T-cell (primary cell): ENCODE measurements at regions not wholly inside any gene's neighbourhood (a gene's known extent, or its start where the extent isn't known, plus 50 kb on each side); places are given as distances from the start of the nearest gene placed in this dataset.
"Not testable (repeated sequence)": the region's sequence is repeated elsewhere in the genome, so short reads cannot be mapped to it uniquely, and the experiment has no call there.

ENCODE experiments used
- ATAC-seq, 4 experiments: fragments of 200-7000 bp in 3 of 4; fragments of 150-1000 bp in 1 of 4; cut with Tn5 transposase; replicated peaks in 1 of 4; 1 replicate in 3 of 4; 2 replicates in 1 of 4; pipeline ENCODE4 v1.10.0; 2021; ENCODE audit warnings: moderate library complexity in 3 of 4, mild to moderate bottlenecking in 2 of 4, moderate number of reproducible peaks in 1 of 4
- CTCF ChIA-PET, 2 donors: fragments of 300-600 bp; sonication (Branson Sonifier 250); formaldehyde crosslinking; loops; one replicate each; lab custom pipeline; 2022; ENCODE audit warnings: antibody characterized with exemption in 2 of 2; lab: Charles Lee
- POLR2A ChIA-PET, 2 donors: fragments of 300-600 bp; sonication (Branson Sonifier 250); formaldehyde crosslinking; loops; one replicate each; lab custom pipeline; 2022; ENCODE audit warnings: antibody characterized with exemption in 2 of 2; lab: Charles Lee
- DNase-seq, 35 experiments: peaks; one replicate each; pipeline versions ENCODE4 v3.0.0 to v3.0.0-alpha.2; 2013 to 2023
- H3K27ac ChIP-seq: one replicate; pipeline ENCODE4 v1.5.1; 2013; ENCODE audit warnings: low read length
- H3K27me3 ChIP-seq, 2 experiments: replicated peaks in 1 of 2; 1 replicate in 1 of 2; 2 replicates in 1 of 2; pipeline versions ENCODE4 v1.6.1 to v1.7.0; 2013; ENCODE audit warnings: low read length in 1 of 2, mixed read lengths in 1 of 2; ENCODE audit not compliant: control insufficient read depth in 2 of 2, insufficient read depth in 2 of 2; ENCODE audit errors: extremely low read depth in 1 of 2
- H3K36me3 ChIP-seq, 2 donors: 1 replicate in 1 of 2; 2 replicates in 1 of 2; pipeline versions ENCODE4 v1.6.1 to v1.7.0; 2013; ENCODE audit warnings: low read length in 1 of 2; ENCODE audit not compliant: control insufficient read depth in 2 of 2, insufficient read depth in 1 of 2; ENCODE audit errors: extremely low read depth in 1 of 2
- H3K4me1 ChIP-seq, 2 experiments: 1 replicate in 1 of 2; 2 replicates in 1 of 2; pipeline versions ENCODE4 v1.6.1 to v1.7.0; 2013; ENCODE audit warnings: low read length in 2 of 2, mixed read lengths in 1 of 2; ENCODE audit not compliant: insufficient read depth in 2 of 2, control insufficient read depth in 1 of 2; ENCODE audit errors: extremely low read depth in 1 of 2
- H3K4me3 ChIP-seq, 2 donors: 1 replicate in 1 of 2; 2 replicates in 1 of 2; pipeline versions ENCODE4 v1.5.1 to v1.7.0; 2013; ENCODE audit warnings: mild to moderate bottlenecking in 2 of 2, low read length in 1 of 2, moderate library complexity in 1 of 2; ENCODE audit not compliant: control insufficient read depth in 1 of 2; ENCODE audit errors: extremely low read depth in 1 of 2
- H3K9me3 ChIP-seq: 2 replicates; pipeline ENCODE4 v1.7.0; 2013
- H3K27ac Mint-ChIP-seq, 2 donors: one replicate each; pipeline ENCODE4 v1.8.0; 2020 to 2021; ENCODE audit warnings: mild to moderate bottlenecking in 2 of 2, mixed read lengths in 2 of 2
- H3K27me3 Mint-ChIP-seq, 2 donors: one replicate each; pipeline ENCODE4 v1.8.0; 2021 to 2022; ENCODE audit warnings: mixed read lengths in 2 of 2
- H3K36me3 Mint-ChIP-seq: one replicate; pipeline ENCODE4 v1.8.0; 2021; ENCODE audit warnings: mixed read lengths
- H3K4me1 Mint-ChIP-seq, 3 donors: one replicate each; pipeline ENCODE4 v1.8.0; 2020 to 2022; ENCODE audit warnings: mixed read lengths in 3 of 3, mild to moderate bottlenecking in 1 of 3
- H3K4me3 Mint-ChIP-seq, 3 donors: one replicate each; pipeline ENCODE4 v1.8.0; 2020 to 2022; ENCODE audit warnings: mild to moderate bottlenecking in 3 of 3, mixed read lengths in 3 of 3, moderate library complexity in 3 of 3
- H3K9me3 Mint-ChIP-seq, 3 donors: one replicate each; pipeline ENCODE4 v1.8.0; 2020 to 2022; ENCODE audit warnings: mixed read lengths in 3 of 3
- WGBS: methylation state at CpG from one replicate; pipeline ENCODE4 v1.1.5; 2013; ENCODE audit warnings: missing lambda C conversion rate; ENCODE audit not compliant: insufficient coverage; 5-methylcytosine and 5-hydroxymethylcytosine counted together

- Histone ChIP-seq H3K27ac (no peak overlapping the region), H3K9me3 (no peaks in the 10 kb centered on the region), H3K36me3 (no peaks in the 10 kb centered on the region), H3K27me3 (no peaks in the 10 kb centered on the region), H3K4me1 (no peaks in the 10 kb centered on the region), H3K4me3 (no peak overlapping the region)
- no peak for DNase-seq
- no peaks in the 10 kb centered on the region for H3K36me3 Mint-ChIP-seq
- ATAC-seq: no peak
- peaks cover 7 to 33% of the 10 kb centered on the region in 2 donors for H3K27me3 Mint-ChIP-seq
- no peak overlapping the region for H3K27ac Mint-ChIP-seq
- 86% methylated on average over 2 of the region's 3 CpGs for WGBS
- no peaks in the 10 kb centered on the region for H3K4me1 Mint-ChIP-seq
- peaks cover 0 to 7% (median 0%) of the 10 kb centered on the region in 3 donors for H3K9me3 Mint-ChIP-seq
- ChIA-PET POLR2A (no interaction called here), CTCF (no interaction called here)
- no peak overlapping the region for H3K4me3 Mint-ChIP-seq
Measured at GRCh38 chr2:118417406-118418120, 329.3 kb downstream of the INSIG2 start.

GRCh38 chr2:118415186-118415585, 326.9 kb downstream of the INSIG2 start:
- POLR2A ChIA-PET, H3K4me1 ChIP-seq, H3K4me3 ChIP-seq, H3K27me3 ChIP-seq, H3K36me3 Mint-ChIP-seq, H3K36me3 ChIP-seq, H3K4me1 Mint-ChIP-seq, ATAC-seq, H3K9me3 Mint-ChIP-seq, H3K27ac ChIP-seq, DNase-seq, CTCF ChIA-PET, H3K27ac Mint-ChIP-seq, H3K4me3 Mint-ChIP-seq, H3K9me3 ChIP-seq: not testable (repeated sequence)
- no CpG with 5 or more reads among the region's 1 CpG for WGBS
- peaks cover 14 to 30% of the 10 kb centered on the region in 2 donors for H3K27me3 Mint-ChIP-seq

- H3K4me1 ChIP-seq: no peaks in the 10 kb centered on the region
- Mint-ChIP-seq H3K4me1 (no peaks in the 10 kb centered on the region), H3K27me3 (peaks cover 19 to 31% of the 10 kb centered on the region in 2 donors), H3K4me3 (no peak overlapping the region), H3K27ac (no peak overlapping the region), H3K9me3 (peaks cover 0 to 13% (median 4%) of the 10 kb centered on the region in 3 donors), H3K36me3 (no peaks in the 10 kb centered on the region)
- ATAC-seq: no peak
- H3K4me3 ChIP-seq: no peak overlapping the region
- no peak for DNase-seq
- no peak overlapping the region for H3K27ac ChIP-seq
- WGBS: 39% methylated on average over 2 of the region's 5 CpGs
- ChIA-PET CTCF (no interaction called here), POLR2A (no interaction called here)
- no peaks in the 10 kb centered on the region for H3K36me3 ChIP-seq
- peaks cover 2 to 3% of the 10 kb centered on the region in 2 experiments for H3K27me3 ChIP-seq
- H3K9me3 ChIP-seq: no peaks in the 10 kb centered on the region
Measured at GRCh38 chr2:118403658-118404451, 315.6 kb downstream of the INSIG2 start.

- Histone ChIP-seq H3K27me3 (peaks cover 0 to 2% of the 10 kb centered on the region in 2 experiments), H3K27ac (no peak overlapping the region), H3K4me1 (no peaks in the 10 kb centered on the region), H3K36me3 (no peaks in the 10 kb centered on the region), H3K9me3 (no peaks in the 10 kb centered on the region), H3K4me3 (no peak overlapping the region)
- H3K9me3 Mint-ChIP-seq: no peaks in the 10 kb centered on the region
- H3K27me3 Mint-ChIP-seq: peaks cover 0 to 17% of the 10 kb centered on the region in 2 donors
- WGBS: 50% methylated on average over 1 of the region's 2 CpGs
- no peaks in the 10 kb centered on the region for H3K4me1 Mint-ChIP-seq
- POLR2A ChIA-PET: interaction anchor here in 1 of 2 donors (0.5 kb wide), 1 partner anchor 45 kb away, joined by 3 read pairs; no protein-coding TSS in a partner anchor
- CTCF ChIA-PET: no interaction called here
- ATAC-seq (no peak), DNase-seq (no peak)
- H3K27ac Mint-ChIP-seq: no peak overlapping the region
- no peaks in the 10 kb centered on the region for H3K36me3 Mint-ChIP-seq
- no peak overlapping the region for H3K4me3 Mint-ChIP-seq
Measured at GRCh38 chr2:118388771-118389170, 300.5 kb downstream of the INSIG2 start.

- POLR2A ChIA-PET: no interaction called here
- Mint-ChIP-seq H3K9me3 (no peaks in the 10 kb centered on the region), H3K27me3 (peaks cover 2 to 18% of the 10 kb centered on the region in 2 donors), H3K27ac (no peak overlapping the region), H3K4me3 (no peak overlapping the region), H3K36me3 (no peaks in the 10 kb centered on the region), H3K4me1 (no peaks in the 10 kb centered on the region)
- Histone ChIP-seq H3K4me1 (no peaks in the 10 kb centered on the region), H3K9me3 (no peaks in the 10 kb centered on the region), H3K27ac (no peak overlapping the region), H3K4me3 (no peak overlapping the region), H3K27me3 (no peaks in the 10 kb centered on the region), H3K36me3 (no peaks in the 10 kb centered on the region)
- 60% methylated on average over 1 of the region's 1 CpG for WGBS
- ATAC-seq (no peak), DNase-seq (no peak)
- CTCF ChIA-PET: no interaction called here
Measured at GRCh38 chr2:118387509-118387908, 299.2 kb downstream of the INSIG2 start.

- POLR2A ChIA-PET: no interaction called here
Measured at GRCh38 chr2:118386641-118387302, 298.5 kb downstream of the INSIG2 start.

More at GRCh38 chr2:118386641-118387302, 298.5 kb downstream of the INSIG2 start:
- no peak overlapping the region for H3K4me3 ChIP-seq
- Mint-ChIP-seq H3K4me3 (no peak overlapping the region), H3K36me3 (no peaks in the 10 kb centered on the region), H3K27ac (no peak overlapping the region), H3K27me3 (peaks cover 2 to 18% of the 10 kb centered on the region in 2 donors), H3K4me1 (no peaks in the 10 kb centered on the region), H3K9me3 (no peaks in the 10 kb centered on the region)
- no peaks in the 10 kb centered on the region for H3K4me1 ChIP-seq
- no peak overlapping the region for H3K27ac ChIP-seq
- no peaks in the 10 kb centered on the region for H3K9me3 ChIP-seq
- H3K36me3 ChIP-seq: no peaks in the 10 kb centered on the region
- CTCF ChIA-PET: no interaction called here
- DNase-seq (no peak), ATAC-seq (no peak)
- no peaks in the 10 kb centered on the region for H3K27me3 ChIP-seq
- 58% methylated on average over 6 of the region's 9 CpGs for WGBS
